Amniotic epithelial cell (primary cell): ENCODE measurements at regions not wholly inside any gene's neighbourhood (a gene's known extent, or its start where the extent isn't known, plus 50 kb on each side); places are given as distances from the start of the nearest gene placed in this dataset.
A peak's percentile ranks its signal among the peaks of the same experiment; 100 is the strongest.
"Not testable (repeated sequence)": the region's sequence is repeated elsewhere in the genome, so short reads cannot be mapped to it uniquely, and the experiment has no call there.

ENCODE experiments used
- DNase-seq: peaks from one replicate; pipeline ENCODE4 v3.0.0-alpha.2; 2010; ENCODE audit warnings: low read depth

- DNase-seq: no peak
Measured at GRCh38 chr17:74118504-74118903, 85.0 kb upstream of the RPL38 start.

GRCh38 chr17:74119049-74119580 is 84.4 kb upstream of the RPL38 start:
- no peak for DNase-seq

GRCh38 chr17:74119965-74120364 is 83.5 kb upstream of the RPL38 start:
- DNase-seq: no peak

- peak; percentile 1 for DNase-seq
Measured at GRCh38 chr17:74123350-74123749, 80.1 kb upstream of the RPL38 start.

GRCh38 chr17:74123866-74124444 is 79.5 kb upstream of the RPL38 start:
- DNase-seq: no peak

GRCh38 chr17:74125156-74125555 is 78.3 kb upstream of the RPL38 start:
- DNase-seq: no peak

- DNase-seq: no peak
Measured at GRCh38 chr17:74126179-74126900, 77.1 kb upstream of the RPL38 start.

GRCh38 chr17:74126959-74127358 is 76.5 kb upstream of the RPL38 start:
- DNase-seq: no peak

- no peak for DNase-seq
Measured at GRCh38 chr17:74128456-74129211, 74.8 kb upstream of the RPL38 start.

GRCh38 chr17:74129800-74130199 is 73.7 kb upstream of the RPL38 start:
- DNase-seq: not testable (repeated sequence)

GRCh38 chr17:74130276-74130675 is 73.2 kb upstream of the RPL38 start:
- no peak for DNase-seq

GRCh38 chr17:74130841-74131240 is 72.6 kb upstream of the RPL38 start:
- no peak for DNase-seq

- DNase-seq: no peak
Measured at GRCh38 chr17:74132354-74132753, 71.1 kb upstream of the RPL38 start.

- DNase-seq: no peak
Measured at GRCh38 chr17:74133740-74134139, 69.7 kb upstream of the RPL38 start.

GRCh38 chr17:74134234-74134633 is 69.2 kb upstream of the RPL38 start:
- DNase-seq: not testable (repeated sequence)

- no peak for DNase-seq
Measured at GRCh38 chr17:74134991-74135390, 68.5 kb upstream of the RPL38 start.

- no peak for DNase-seq
Measured at GRCh38 chr17:74135391-74136167, 67.9 kb upstream of the RPL38 start.

GRCh38 chr17:74137416-74137815 is 66.1 kb upstream of the RPL38 start:
- no peak for DNase-seq

GRCh38 chr17:74139120-74139519 is 64.4 kb upstream of the RPL38 start:
- no peak for DNase-seq

GRCh38 chr17:74140282-74140681 is 63.2 kb upstream of the RPL38 start:
- DNase-seq: no peak

GRCh38 chr17:74141612-74142011 is 61.9 kb upstream of the RPL38 start:
- no peak for DNase-seq

- not testable (repeated sequence) for DNase-seq
Measured at GRCh38 chr17:74143318-74143717, 60.2 kb upstream of the RPL38 start.
